PC-9 (cell line): ENCODE measurements at regions not wholly inside any gene's neighbourhood (a gene's known extent, or its start where the extent isn't known, plus 50 kb on each side); places are given as distances from the start of the nearest gene placed in this dataset.

ENCODE experiments used
- CTCF ChIP-seq: fragments of 200-600 bp; sonication (generic); conservative IDR thresholded peaks from 2 replicates; pipeline ENCODE4 v1.6.1; 2017; ENCODE audit warnings: mixed run types, antibody characterized with exemption, mild to moderate bottlenecking, moderate library complexity
- EZH2 ChIP-seq: fragments of 200-600 bp; sonication (generic); IDR thresholded peaks from 2 replicates; pipeline ENCODE4 v1.8.0; 2017; ENCODE audit warnings: antibody characterized with exemption, low read depth

DNA sequence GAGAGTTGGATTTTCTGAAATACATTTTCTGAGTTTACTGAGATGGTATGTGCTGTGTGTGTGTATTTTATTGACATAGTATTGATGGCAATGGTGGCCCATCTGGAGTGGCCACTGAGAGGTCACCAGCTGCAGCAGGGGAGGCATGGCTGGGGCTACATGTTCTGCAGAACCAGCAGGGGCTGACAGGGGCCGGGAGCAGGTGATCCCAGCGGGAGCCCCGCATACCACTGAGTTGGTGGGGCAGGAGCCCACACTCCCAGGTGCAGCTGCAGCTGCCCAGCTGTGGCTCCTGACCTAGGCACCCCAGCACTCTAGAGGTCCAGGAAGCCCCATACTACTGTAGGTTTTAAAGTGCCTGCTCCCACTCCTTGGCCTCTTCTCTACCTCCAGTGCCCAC, 1044.2 kb upstream of the CDH9 start:
- TF ChIP-seq CTCF (no peak), EZH2 (no peak)
